Left ventricle myocardium inferior (tissue), 1 donor: ENCODE measurements at regions not wholly inside any gene's neighbourhood (a gene's known extent, or its start where the extent isn't known, plus 50 kb on each side); places are given as distances from the start of the nearest gene placed in this dataset.

Experiments used
- DNase-seq: peaks from one replicate; pipeline ENCODE4 v3.0.0-alpha.2; 2020
- H3K27ac ChIP-seq: fragments of 200-600 bp; replicated peaks from 2 replicates; pipeline ENCODE4 v1.8.0; 2021
- H3K27me3 ChIP-seq: fragments of 200-600 bp; 2 replicates; pipeline ENCODE4 v1.8.0; 2021; ENCODE audit warnings: low read depth
- H3K36me3 ChIP-seq: fragments of 200-600 bp; 2 replicates; pipeline ENCODE4 v1.8.0; 2021
- H3K4me1 ChIP-seq: fragments of 200-600 bp; 2 replicates; pipeline ENCODE4 v1.8.0; 2021
- H3K4me3 ChIP-seq: fragments of 200-600 bp; 2 replicates; pipeline ENCODE4 v1.8.0; 2021; ENCODE audit warnings: mild to moderate bottlenecking, moderate library complexity
- H3K9me3 ChIP-seq: fragments of 200-600 bp; replicated peaks from 2 replicates; pipeline ENCODE4 v1.8.0; 2021
- intact Hi-C: fragments of 100-400 bp; cut with micrococcal nuclease; formaldehyde crosslinking; loops from one replicate; pipeline ENCODE4 v1.11.0; 2022
- TF ChIP-seq, protein P1 (sequence below): fragments of 200-600 bp; IDR thresholded peaks from 2 replicates; pipeline ENCODE4 v1.8.0; 2021; ENCODE audit warnings: antibody characterized with exemption, mild to moderate bottlenecking, borderline replicate concordance
- donor health status: DM: no; HTN: yes; CAD: no; lungs with severe emphysema.

- DNase-seq, result no peak
- intact Hi-C loops, result no loop called here
- TF ChIP-seq, protein P1, sequence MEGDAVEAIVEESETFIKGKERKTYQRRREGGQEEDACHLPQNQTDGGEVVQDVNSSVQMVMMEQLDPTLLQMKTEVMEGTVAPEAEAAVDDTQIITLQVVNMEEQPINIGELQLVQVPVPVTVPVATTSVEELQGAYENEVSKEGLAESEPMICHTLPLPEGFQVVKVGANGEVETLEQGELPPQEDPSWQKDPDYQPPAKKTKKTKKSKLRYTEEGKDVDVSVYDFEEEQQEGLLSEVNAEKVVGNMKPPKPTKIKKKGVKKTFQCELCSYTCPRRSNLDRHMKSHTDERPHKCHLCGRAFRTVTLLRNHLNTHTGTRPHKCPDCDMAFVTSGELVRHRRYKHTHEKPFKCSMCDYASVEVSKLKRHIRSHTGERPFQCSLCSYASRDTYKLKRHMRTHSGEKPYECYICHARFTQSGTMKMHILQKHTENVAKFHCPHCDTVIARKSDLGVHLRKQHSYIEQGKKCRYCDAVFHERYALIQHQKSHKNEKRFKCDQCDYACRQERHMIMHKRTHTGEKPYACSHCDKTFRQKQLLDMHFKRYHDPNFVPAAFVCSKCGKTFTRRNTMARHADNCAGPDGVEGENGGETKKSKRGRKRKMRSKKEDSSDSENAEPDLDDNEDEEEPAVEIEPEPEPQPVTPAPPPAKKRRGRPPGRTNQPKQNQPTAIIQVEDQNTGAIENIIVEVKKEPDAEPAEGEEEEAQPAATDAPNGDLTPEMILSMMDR, result no peak
- Histone ChIP-seq H3K36me3 (no peaks in the 10 kb centered on the region), H3K4me1 (no peaks in the 10 kb centered on the region), H3K27ac (no peak overlapping the region), H3K9me3 (no peaks in the 10 kb centered on the region), H3K27me3 (no peaks in the 10 kb centered on the region), H3K4me3 (no peak overlapping the region)
Measured at GRCh38 chr16:48076455-48077012, 79.3 kb downstream of the ABCC12 start.

- Histone ChIP-seq H3K36me3 (no peaks in the 10 kb centered on the region), H3K27me3 (no peaks in the 10 kb centered on the region), H3K4me1 (no peaks in the 10 kb centered on the region), H3K4me3 (no peak overlapping the region), H3K9me3 (no peaks in the 10 kb centered on the region), H3K27ac (no peak overlapping the region)
- intact Hi-C loops, result no loop called here
- DNase-seq, result no peak
- TF ChIP-seq, protein P1, result no peak
Measured at GRCh38 chr16:48075398-48075797, 80.4 kb downstream of the ABCC12 start.

DNA sequence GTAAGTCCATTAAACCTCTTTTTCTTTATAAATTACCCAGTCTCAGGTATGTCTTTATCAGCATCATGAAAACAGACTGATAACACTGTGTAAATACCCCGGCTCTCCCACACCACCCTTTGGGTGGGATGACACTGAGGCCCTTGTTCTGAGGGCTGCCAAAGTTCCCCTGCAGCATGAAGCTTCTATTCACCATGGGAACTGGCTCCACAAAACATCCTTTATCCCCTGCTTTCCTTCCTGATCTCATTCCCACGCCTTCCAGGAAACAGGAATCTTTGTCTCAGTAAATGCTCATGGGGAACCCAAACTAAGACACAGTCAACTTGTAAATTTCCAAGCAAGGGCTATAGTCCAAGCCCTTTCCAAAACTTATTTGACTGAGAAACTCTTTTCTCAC, 88.4 kb downstream of the ABCC12 start:
- H3K4me1 ChIP-seq, result no peaks in the 10 kb centered on the region
- TF ChIP-seq, protein P1, result no peak
- H3K36me3 ChIP-seq, result no peaks in the 10 kb centered on the region
- no peak overlapping the region for H3K27ac ChIP-seq
- no peaks in the 10 kb centered on the region for H3K9me3 ChIP-seq
- no peak for DNase-seq
- intact Hi-C loops, result no loop called here
- H3K4me3 ChIP-seq, result no peak overlapping the region
- H3K27me3 ChIP-seq, result no peaks in the 10 kb centered on the region

- Histone ChIP-seq H3K36me3 (no peaks in the 10 kb centered on the region), H3K4me1 (no peaks in the 10 kb centered on the region), H3K4me3 (no peak overlapping the region), H3K27me3 (no peaks in the 10 kb centered on the region), H3K27ac (no peak overlapping the region), H3K9me3 (no peaks in the 10 kb centered on the region)
- no peak for DNase-seq
- intact Hi-C loops, result no loop called here
- TF ChIP-seq, protein P1, result no peak
Measured at GRCh38 chr16:48064971-48065370, 90.8 kb downstream of the ABCC12 start.

GRCh38 chr16:48062681-48063080, 93.1 kb downstream of the ABCC12 start:
- no peak overlapping the region for H3K27ac ChIP-seq
- TF ChIP-seq, protein P1, result no peak
- H3K9me3 ChIP-seq, result no peaks in the 10 kb centered on the region
- no peak overlapping the region for H3K4me3 ChIP-seq
- H3K36me3 ChIP-seq, result no peaks in the 10 kb centered on the region
- intact Hi-C loops, result no loop called here
- H3K4me1 ChIP-seq, result no peaks in the 10 kb centered on the region
- no peaks in the 10 kb centered on the region for H3K27me3 ChIP-seq
- DNase-seq, result no peak
